ENCODE measurements at regions not wholly inside any gene's neighbourhood (a gene's known extent, or its start where the extent isn't known, plus 50 kb on each side); places are given as distances from the start of the nearest gene placed in this dataset.

DNA sequence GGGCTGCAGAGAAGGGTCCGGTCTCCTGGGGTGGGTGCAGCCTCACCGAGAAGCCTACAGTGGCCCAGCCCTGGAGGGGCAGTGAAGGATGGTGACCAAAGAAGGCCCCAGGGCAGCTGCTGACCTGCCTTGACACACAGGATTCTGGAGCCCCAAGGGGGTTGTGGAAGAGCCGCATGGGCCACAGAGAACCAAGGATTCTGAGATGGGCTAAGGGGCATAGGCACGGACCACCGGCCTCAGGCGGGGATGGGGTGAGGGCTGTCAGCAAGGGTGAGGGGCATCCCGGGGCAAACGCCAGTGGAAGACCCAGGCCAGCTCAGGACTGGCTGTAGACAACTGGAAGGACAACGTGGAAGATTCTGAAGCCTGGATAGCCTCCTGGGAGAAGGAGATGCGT is 151.6 kb downstream of the TEX29 start:
- DNase-seq (ENCODE audit: low spot score, unreplicated experiment): no peak
- Mint-ChIP-seq H3K4me1 (ENCODE audit: low read depth) (no peaks in the 10 kb centered on the region), H3K27me3 (peaks cover 34% of the 10 kb centered on the region), H3K9me3 (ENCODE audit: low read depth) (no peaks in the 10 kb centered on the region), H3K4me3 (ENCODE audit: low read depth) (no peak overlapping the region), H3K36me3 (ENCODE audit: insufficient read depth) (no peaks in the 10 kb centered on the region), H3K27ac (no peak overlapping the region)
- no peak for TF ChIP-seq CTCF (IDR thresholded peaks at IDR 0.05; ENCODE audit: unreplicated experiment)

DNA sequence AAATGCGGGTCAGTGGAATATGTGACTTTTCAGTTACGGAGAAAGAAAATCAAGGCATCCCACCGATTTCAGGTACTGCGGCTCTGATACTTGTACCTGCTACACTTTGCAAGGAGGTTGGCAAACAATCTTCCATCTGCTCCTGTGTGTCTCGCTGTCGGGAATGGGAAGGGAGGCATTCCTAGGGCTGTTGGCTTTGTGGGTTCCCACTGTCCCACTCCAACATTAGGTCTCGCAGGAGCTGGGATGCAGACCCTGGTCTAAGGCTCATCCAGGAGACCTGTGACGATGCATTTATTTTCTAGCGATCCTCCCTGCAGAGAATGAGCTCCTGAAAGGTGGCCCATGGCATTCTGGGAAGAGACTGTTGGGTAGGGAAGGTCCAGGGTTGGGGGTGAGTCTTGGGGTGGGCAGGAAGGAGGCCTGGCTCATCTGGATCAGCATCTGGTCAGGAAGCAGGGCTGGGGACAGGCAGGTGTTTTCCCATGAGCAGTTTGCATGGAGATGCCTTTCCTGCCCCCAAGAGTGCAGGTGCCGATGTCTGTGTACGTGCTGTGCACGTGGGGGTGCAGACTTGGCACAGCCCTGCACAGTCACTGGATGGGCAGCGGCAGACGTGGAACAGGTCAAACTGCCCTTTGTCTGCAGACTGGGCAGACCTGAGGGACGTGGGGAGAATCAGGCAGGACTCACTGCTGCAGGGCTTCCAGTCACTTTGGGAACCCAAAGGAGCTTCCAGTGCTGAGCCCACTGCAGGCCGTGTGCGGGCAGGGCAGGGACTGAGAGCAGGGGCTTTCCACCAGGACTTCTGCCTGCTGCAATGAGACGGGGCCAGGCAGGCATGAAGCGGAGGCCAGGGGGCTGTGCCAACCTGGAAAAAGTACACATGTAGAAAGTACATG is 152.4 kb downstream of the TEX29 start:
- no peak for TF ChIP-seq CTCF (IDR thresholded peaks at IDR 0.05; ENCODE audit: unreplicated experiment)
- no peaks in the 10 kb centered on the region for H3K4me1 Mint-ChIP-seq (ENCODE audit: low read depth)
- DNase-seq (ENCODE audit: low spot score, unreplicated experiment): no peak
- H3K27me3 Mint-ChIP-seq: peaks cover 28% of the 10 kb centered on the region
- H3K9me3 Mint-ChIP-seq (ENCODE audit: low read depth): no peaks in the 10 kb centered on the region
- no peaks in the 10 kb centered on the region for H3K36me3 Mint-ChIP-seq (ENCODE audit: insufficient read depth)
- no peak overlapping the region for H3K4me3 Mint-ChIP-seq (ENCODE audit: low read depth)
- H3K27ac Mint-ChIP-seq: no peak overlapping the region

DNA sequence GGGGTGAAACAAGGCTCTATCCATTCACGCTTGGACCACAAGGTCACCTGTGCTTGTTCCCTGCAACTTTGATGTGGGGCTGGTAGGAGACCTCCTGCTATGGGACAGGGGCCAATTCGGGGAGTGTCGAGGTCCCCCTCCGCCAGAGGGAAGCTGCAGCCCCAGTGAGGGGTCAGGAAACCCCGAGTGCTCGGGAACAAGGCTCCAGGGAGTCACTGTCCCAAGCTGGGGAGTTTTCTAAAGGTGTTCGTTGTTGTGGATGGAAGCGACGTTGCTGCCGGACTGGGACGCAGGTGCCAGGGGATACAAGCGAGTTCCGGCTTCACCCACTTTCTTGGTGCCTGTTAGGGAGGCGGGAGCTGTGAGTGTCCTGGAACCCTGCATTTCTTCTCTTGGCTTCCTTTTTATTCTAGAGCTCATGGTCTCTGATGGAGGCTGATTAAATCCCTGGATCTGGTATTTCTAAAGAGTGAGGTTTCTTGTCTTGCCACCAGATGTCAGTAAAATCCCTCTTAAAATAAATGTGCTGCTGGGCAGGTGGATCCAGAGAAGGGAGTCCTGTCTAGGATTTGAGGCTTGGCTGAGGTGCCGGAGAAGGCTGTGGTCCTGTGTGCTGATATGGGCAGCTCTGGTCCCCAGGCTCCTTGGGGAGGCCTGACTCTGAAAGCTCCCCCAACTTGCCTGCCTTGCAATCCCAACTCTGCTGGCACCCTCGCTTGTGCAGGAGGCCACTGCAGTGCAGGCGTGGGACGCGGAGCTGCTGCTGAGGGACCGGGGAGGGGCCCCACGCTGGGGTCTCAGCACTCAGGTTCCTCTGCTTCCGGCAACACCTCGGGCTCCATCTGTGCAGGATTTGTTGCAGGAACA is 153.9 kb downstream of the TEX29 start:
- peak; percentile 72 for TF ChIP-seq CTCF (IDR thresholded peaks at IDR 0.05; ENCODE audit: unreplicated experiment)
- no peak overlapping the region for H3K27ac Mint-ChIP-seq
- no peaks in the 10 kb centered on the region for H3K9me3 Mint-ChIP-seq (ENCODE audit: low read depth)
- no peak for DNase-seq (ENCODE audit: low spot score, unreplicated experiment)
- no peaks in the 10 kb centered on the region for H3K4me1 Mint-ChIP-seq (ENCODE audit: low read depth)
- no peak overlapping the region for H3K4me3 Mint-ChIP-seq (ENCODE audit: low read depth)
- H3K36me3 Mint-ChIP-seq (ENCODE audit: insufficient read depth): no peaks in the 10 kb centered on the region
- H3K27me3 Mint-ChIP-seq: peaks cover 36% of the 10 kb centered on the region

DNA sequence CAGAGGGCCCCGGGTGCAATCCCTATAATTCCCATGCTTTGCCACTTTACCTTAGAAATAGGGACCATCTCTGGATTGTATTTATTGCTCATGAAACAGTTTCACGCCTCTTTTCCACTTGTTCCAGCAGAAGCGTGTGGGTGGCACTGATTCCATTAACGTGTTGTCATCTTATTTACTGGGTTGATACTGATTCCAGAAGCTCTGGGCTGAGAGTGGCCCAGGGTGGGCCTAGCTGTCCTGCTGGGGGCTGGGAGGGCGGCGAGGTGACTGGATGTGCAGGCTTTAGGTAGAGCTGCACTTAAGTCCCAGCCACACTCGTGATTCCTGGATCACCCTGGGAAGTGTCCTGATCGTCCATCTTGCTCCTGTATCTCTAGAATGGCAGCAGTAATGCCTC is 155.0 kb downstream of the TEX29 start:
- no peak for TF ChIP-seq CTCF (IDR thresholded peaks at IDR 0.05; ENCODE audit: unreplicated experiment)
- H3K4me3 Mint-ChIP-seq (ENCODE audit: low read depth): no peak overlapping the region
- H3K9me3 Mint-ChIP-seq (ENCODE audit: low read depth): no peaks in the 10 kb centered on the region
- H3K27me3 Mint-ChIP-seq: peaks cover 45% of the 10 kb centered on the region
- no peak for DNase-seq (ENCODE audit: low spot score, unreplicated experiment)
- no peaks in the 10 kb centered on the region for H3K4me1 Mint-ChIP-seq (ENCODE audit: low read depth)
- no peaks in the 10 kb centered on the region for H3K36me3 Mint-ChIP-seq (ENCODE audit: insufficient read depth)
- no peak overlapping the region for H3K27ac Mint-ChIP-seq

- H3K27ac Mint-ChIP-seq: no peak overlapping the region
- H3K36me3 Mint-ChIP-seq (ENCODE audit: insufficient read depth): no peaks in the 10 kb centered on the region
- peaks cover 6% of the 10 kb centered on the region for H3K4me1 Mint-ChIP-seq (ENCODE audit: low read depth)
- no peaks in the 10 kb centered on the region for H3K9me3 Mint-ChIP-seq (ENCODE audit: low read depth)
- H3K27me3 Mint-ChIP-seq: peaks cover 51% of the 10 kb centered on the region
- no peak for TF ChIP-seq CTCF (IDR thresholded peaks at IDR 0.05; ENCODE audit: unreplicated experiment)
- no peak for DNase-seq (ENCODE audit: low spot score, unreplicated experiment)
- H3K4me3 Mint-ChIP-seq (ENCODE audit: low read depth): no peak overlapping the region
Measured at GRCh38 chr13:111476197-111476596, 155.8 kb downstream of the TEX29 start.

Measured in progenitor cell of endocrine pancreas (in vitro differentiated cells).